Stimulated activated naive B cell treated with anti-CD40 and anti-IgM and Interleukin-4, amounts not matched to agents 10 μg/mL and 1 μg/mL and 100 μg/mL, for 72 hours (primary cell): ENCODE measurements at regions not wholly inside any gene's neighbourhood (a gene's known extent, or its start where the extent isn't known, plus 50 kb on each side); places are given as distances from the start of the nearest gene placed in this dataset.

Experiments
- ATAC-seq, 2 donors: fragments of 150-1000 bp; cut with Tn5 transposase; replicated peaks; 2 replicates each; pipeline ENCODE4 v1.10.0; 2021; ENCODE audit warnings: moderate library complexity in 1 of 2
- DNase-seq: peaks from one replicate; pipeline ENCODE4 v3.0.0; 2021
- H3K27ac Mint-ChIP-seq: one replicate; pipeline ENCODE4 v1.8.0; 2022; ENCODE audit warnings: mild to moderate bottlenecking, mixed read lengths
- H3K27me3 Mint-ChIP-seq, 2 donors: one replicate each; pipeline ENCODE4 v1.8.0; 2022; ENCODE audit warnings: mixed read lengths in 2 of 2
- H3K36me3 Mint-ChIP-seq, 2 donors: one replicate each; pipeline ENCODE4 v1.8.0; 2022; ENCODE audit warnings: mixed read lengths in 2 of 2, mild to moderate bottlenecking in 1 of 2
- H3K4me1 Mint-ChIP-seq, 2 donors: one replicate each; pipeline ENCODE4 v1.8.0; 2022; ENCODE audit warnings: mixed read lengths in 2 of 2, mild to moderate bottlenecking in 1 of 2
- H3K4me3 Mint-ChIP-seq, 2 donors: one replicate each; pipeline ENCODE4 v1.8.0; 2022; ENCODE audit warnings: mild to moderate bottlenecking in 2 of 2, mixed read lengths in 2 of 2, moderate library complexity in 1 of 2
- H3K9me3 Mint-ChIP-seq, 2 donors: one replicate each; pipeline ENCODE4 v1.8.0; 2022; ENCODE audit warnings: mixed read lengths in 2 of 2, mild to moderate bottlenecking in 1 of 2

GRCh38 chr9:23326597-23326996 is 499.4 kb downstream of the ELAVL2 start:
- DNase-seq (no peak), ATAC-seq (no peak)
- no peak overlapping the region for H3K4me3 Mint-ChIP-seq
- no peaks in the 10 kb centered on the region for H3K27me3 Mint-ChIP-seq
- H3K36me3 Mint-ChIP-seq, result no peaks in the 10 kb centered on the region
- no peaks in the 10 kb centered on the region for H3K4me1 Mint-ChIP-seq
- no peak overlapping the region for H3K27ac Mint-ChIP-seq
- H3K9me3 Mint-ChIP-seq, result peaks cover 4 to 9% of the 10 kb centered on the region in 2 donors

GRCh38 chr9:23341346-23341745 is 484.7 kb downstream of the ELAVL2 start:
- ATAC-seq (no peak), DNase-seq (no peak)
- Mint-ChIP-seq H3K9me3 (peaks cover 0 to 1% of the 10 kb centered on the region in 2 donors), H3K27me3 (no peaks in the 10 kb centered on the region), H3K4me3 (no peak overlapping the region), H3K27ac (no peak overlapping the region), H3K36me3 (no peaks in the 10 kb centered on the region), H3K4me1 (no peaks in the 10 kb centered on the region)

GRCh38 chr9:23342291-23342690 is 483.7 kb downstream of the ELAVL2 start:
- no peak for DNase-seq
- Mint-ChIP-seq H3K4me1 (no peaks in the 10 kb centered on the region), H3K27ac (no peak overlapping the region)

GRCh38 chr9:23343226-23343625 is 482.8 kb downstream of the ELAVL2 start:
- ATAC-seq, result no peak
- no peak for DNase-seq
- Mint-ChIP-seq H3K27me3 (no peaks in the 10 kb centered on the region), H3K27ac (no peak overlapping the region), H3K36me3 (no peaks in the 10 kb centered on the region), H3K4me1 (no peaks in the 10 kb centered on the region), H3K9me3 (peaks cover 1 to 3% of the 10 kb centered on the region in 2 donors), H3K4me3 (no peak overlapping the region)

More at GRCh38 chr9:23342291-23342690, 483.7 kb downstream of the ELAVL2 start:
- Mint-ChIP-seq H3K9me3 (peaks cover 0 to 1% of the 10 kb centered on the region in 2 donors), H3K36me3 (no peaks in the 10 kb centered on the region), H3K27me3 (no peaks in the 10 kb centered on the region), H3K4me3 (no peak overlapping the region)
- ATAC-seq, result no peak

- Mint-ChIP-seq H3K4me3 (no peak overlapping the region), H3K9me3 (peaks cover 6 to 17% of the 10 kb centered on the region in 2 donors), H3K27me3 (no peaks in the 10 kb centered on the region), H3K27ac (no peak overlapping the region), H3K4me1 (no peaks in the 10 kb centered on the region), H3K36me3 (no peaks in the 10 kb centered on the region)
- DNase-seq (no peak), ATAC-seq (no peak)
Observed at GRCh38 chr9:23361096-23361495, 464.9 kb downstream of the ELAVL2 start.

- no peaks in the 10 kb centered on the region for H3K4me1 Mint-ChIP-seq
- H3K27me3 Mint-ChIP-seq, result no peaks in the 10 kb centered on the region
- H3K36me3 Mint-ChIP-seq, result no peaks in the 10 kb centered on the region
- H3K9me3 Mint-ChIP-seq, result peaks cover 0 to 11% of the 10 kb centered on the region in 2 donors
- DNase-seq, result no peak
- no peak overlapping the region for H3K27ac Mint-ChIP-seq
- no peak overlapping the region for H3K4me3 Mint-ChIP-seq
- no peak for ATAC-seq
Observed at GRCh38 chr9:23372703-23373102, 453.3 kb downstream of the ELAVL2 start.

GRCh38 chr9:23375511-23375910 is 450.5 kb downstream of the ELAVL2 start:
- H3K9me3 Mint-ChIP-seq, result peaks cover 0 to 7% of the 10 kb centered on the region in 2 donors
- H3K4me3 Mint-ChIP-seq, result no peak overlapping the region
- H3K27me3 Mint-ChIP-seq, result no peaks in the 10 kb centered on the region
- no peak overlapping the region for H3K27ac Mint-ChIP-seq
- H3K36me3 Mint-ChIP-seq, result no peaks in the 10 kb centered on the region
- ATAC-seq (no peak), DNase-seq (no peak)
- H3K4me1 Mint-ChIP-seq, result no peaks in the 10 kb centered on the region

- no peaks in the 10 kb centered on the region for H3K36me3 Mint-ChIP-seq
- H3K4me1 Mint-ChIP-seq, result no peaks in the 10 kb centered on the region
- DNase-seq, result no peak
- no peak overlapping the region for H3K4me3 Mint-ChIP-seq
- no peaks in the 10 kb centered on the region for H3K27me3 Mint-ChIP-seq
- H3K9me3 Mint-ChIP-seq, result peaks cover 4 to 16% of the 10 kb centered on the region in 2 donors
- no peak overlapping the region for H3K27ac Mint-ChIP-seq
- ATAC-seq, result no peak
Observed at GRCh38 chr9:23379842-23380241, 446.2 kb downstream of the ELAVL2 start.

- DNase-seq (no peak), ATAC-seq (no peak)
- H3K4me1 Mint-ChIP-seq, result no peaks in the 10 kb centered on the region
- no peak overlapping the region for H3K4me3 Mint-ChIP-seq
- no peaks in the 10 kb centered on the region for H3K27me3 Mint-ChIP-seq
- no peaks in the 10 kb centered on the region for H3K36me3 Mint-ChIP-seq
- H3K27ac Mint-ChIP-seq, result no peak overlapping the region
- peaks cover 4 to 16% of the 10 kb centered on the region in 2 donors for H3K9me3 Mint-ChIP-seq
Observed at GRCh38 chr9:23380821-23381220, 445.2 kb downstream of the ELAVL2 start.

- H3K27me3 Mint-ChIP-seq, result no peaks in the 10 kb centered on the region
- H3K9me3 Mint-ChIP-seq, result peaks cover 1 to 16% of the 10 kb centered on the region in 2 donors
- DNase-seq (no peak), ATAC-seq (no peak)
- no peaks in the 10 kb centered on the region for H3K4me1 Mint-ChIP-seq
- no peak overlapping the region for H3K27ac Mint-ChIP-seq
- H3K4me3 Mint-ChIP-seq, result no peak overlapping the region
- H3K36me3 Mint-ChIP-seq, result no peaks in the 10 kb centered on the region
Observed at GRCh38 chr9:23382418-23382817, 443.6 kb downstream of the ELAVL2 start.

GRCh38 chr9:23394189-23394588 is 431.9 kb downstream of the ELAVL2 start:
- H3K27ac Mint-ChIP-seq, result no peak overlapping the region
- H3K27me3 Mint-ChIP-seq, result no peaks in the 10 kb centered on the region
- DNase-seq, result no peak
- no peak for ATAC-seq
- H3K36me3 Mint-ChIP-seq, result no peaks in the 10 kb centered on the region
- H3K4me1 Mint-ChIP-seq, result no peaks in the 10 kb centered on the region
- H3K4me3 Mint-ChIP-seq, result no peak overlapping the region
- H3K9me3 Mint-ChIP-seq, result peaks cover 5 to 6% of the 10 kb centered on the region in 2 donors

- ATAC-seq (no peak), DNase-seq (no peak)
- Mint-ChIP-seq H3K9me3 (peaks cover 4 to 7% of the 10 kb centered on the region in 2 donors), H3K4me3 (no peak overlapping the region), H3K36me3 (no peaks in the 10 kb centered on the region), H3K27me3 (no peaks in the 10 kb centered on the region), H3K4me1 (no peaks in the 10 kb centered on the region), H3K27ac (no peak overlapping the region)
Observed at GRCh38 chr9:23408874-23409273, 417.2 kb downstream of the ELAVL2 start.

- Mint-ChIP-seq H3K9me3 (peaks cover 4 to 6% of the 10 kb centered on the region in 2 donors), H3K27me3 (no peaks in the 10 kb centered on the region), H3K4me3 (no peak overlapping the region), H3K27ac (no peak overlapping the region), H3K4me1 (no peaks in the 10 kb centered on the region), H3K36me3 (no peaks in the 10 kb centered on the region)
- DNase-seq (no peak), ATAC-seq (no peak)
Observed at GRCh38 chr9:23412046-23412445, 414.0 kb downstream of the ELAVL2 start.

GRCh38 chr9:23412458-23412857 is 413.6 kb downstream of the ELAVL2 start:
- ATAC-seq (no peak), DNase-seq (no peak)
- H3K36me3 Mint-ChIP-seq, result no peaks in the 10 kb centered on the region
- no peaks in the 10 kb centered on the region for H3K27me3 Mint-ChIP-seq
- no peaks in the 10 kb centered on the region for H3K4me1 Mint-ChIP-seq
- H3K9me3 Mint-ChIP-seq, result peaks cover 4 to 6% of the 10 kb centered on the region in 2 donors
- no peak overlapping the region for H3K27ac Mint-ChIP-seq
- H3K4me3 Mint-ChIP-seq, result no peak overlapping the region

- H3K27me3 Mint-ChIP-seq, result no peaks in the 10 kb centered on the region
- no peak overlapping the region for H3K4me3 Mint-ChIP-seq
- no peaks in the 10 kb centered on the region for H3K36me3 Mint-ChIP-seq
- no peak overlapping the region for H3K27ac Mint-ChIP-seq
- peaks cover 4 to 6% of the 10 kb centered on the region in 2 donors for H3K9me3 Mint-ChIP-seq
- H3K4me1 Mint-ChIP-seq, result no peaks in the 10 kb centered on the region
- ATAC-seq (no peak), DNase-seq (no peak)
Observed at GRCh38 chr9:23413541-23413940, 412.5 kb downstream of the ELAVL2 start.

GRCh38 chr9:23423999-23424398 is 402.0 kb downstream of the ELAVL2 start:
- Mint-ChIP-seq H3K27me3 (no peaks in the 10 kb centered on the region), H3K4me3 (no peak overlapping the region), H3K27ac (no peak overlapping the region), H3K9me3 (peaks cover 0 to 6% of the 10 kb centered on the region in 2 donors), H3K4me1 (no peaks in the 10 kb centered on the region), H3K36me3 (no peaks in the 10 kb centered on the region)
- ATAC-seq (no peak), DNase-seq (no peak)
